T-helper 17 cell (primary cell): ENCODE measurements at regions not wholly inside any gene's neighbourhood (a gene's known extent, or its start where the extent isn't known, plus 50 kb on each side); places are given as distances from the start of the nearest gene placed in this dataset.

ENCODE experiments used
- ATAC-seq: fragments of 150-1000 bp; cut with Tn5 transposase; 2 replicates; pipeline ENCODE4 v1.10.0; 2021; ENCODE audit warnings: mild to moderate bottlenecking, moderate library complexity
- DNase-seq, 3 donors: peaks; one replicate each; pipeline versions ENCODE4 v3.0.0 to v3.0.0-alpha.2; 2020 to 2021
- H3K9me3 ChIP-seq: one replicate; pipeline ENCODE4 v1.7.0; 2013; ENCODE audit warnings: low read length, mild to moderate bottlenecking; ENCODE audit not compliant: control insufficient read depth, poor library complexity, severe bottlenecking
- H3K27ac Mint-ChIP-seq: one replicate; pipeline ENCODE4 v1.8.0; 2022; ENCODE audit warnings: mild to moderate bottlenecking, moderate library complexity, mixed read lengths
- H3K27me3 Mint-ChIP-seq: one replicate; pipeline ENCODE4 v1.8.0; 2022; ENCODE audit warnings: mixed read lengths
- H3K36me3 Mint-ChIP-seq: one replicate; pipeline ENCODE4 v1.8.0; 2022; ENCODE audit warnings: low read depth, mixed read lengths
- H3K4me1 Mint-ChIP-seq: one replicate; pipeline ENCODE4 v1.8.0; 2022; ENCODE audit warnings: mild to moderate bottlenecking, mixed read lengths
- H3K4me3 Mint-ChIP-seq: one replicate; pipeline ENCODE4 v1.8.0; 2022; ENCODE audit warnings: mild to moderate bottlenecking, moderate library complexity, mixed read lengths

DNA sequence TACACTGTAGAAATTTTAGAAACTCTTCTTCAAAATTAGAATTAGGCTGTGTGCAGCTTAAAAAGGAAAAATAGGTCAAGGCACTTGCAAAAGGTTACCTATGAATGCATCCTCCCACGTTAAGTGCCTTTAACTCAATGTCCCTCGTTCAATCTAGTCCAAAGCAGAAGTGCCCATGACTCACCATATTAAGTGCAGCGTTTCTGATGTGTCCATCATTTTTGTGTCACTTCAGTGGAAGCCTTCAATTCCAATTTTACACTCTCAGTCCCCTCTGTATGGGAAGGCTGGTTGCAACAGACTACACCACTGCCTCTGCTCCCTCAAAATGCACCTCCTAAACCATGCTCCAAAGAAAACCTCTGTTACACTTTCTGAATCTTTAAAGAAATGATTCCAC is 53.4 kb downstream of the FOXB1 start:
- peaks cover 46% of the 10 kb centered on the region for H3K27me3 Mint-ChIP-seq

DNA sequence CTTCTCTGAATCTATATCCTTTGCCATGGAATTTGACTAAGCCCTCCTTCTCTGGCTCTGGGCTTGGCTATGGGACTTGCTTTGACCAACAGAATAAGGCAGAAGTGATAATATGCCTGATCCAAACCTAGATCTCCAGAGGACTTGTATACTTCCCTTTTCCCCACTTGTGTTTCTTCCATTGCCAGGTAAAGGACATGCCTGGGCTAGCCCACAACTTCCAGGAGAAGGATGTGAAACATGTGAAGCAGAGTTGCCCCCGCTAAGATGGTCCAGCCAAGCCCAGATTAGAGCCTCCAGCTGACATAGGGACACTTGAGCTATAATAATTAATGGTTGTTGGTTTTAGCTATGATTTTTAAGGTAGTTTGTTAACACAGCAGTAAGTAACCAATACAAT is 55.1 kb downstream of the FOXB1 start:
- ATAC-seq, result no peak
- H3K27me3 Mint-ChIP-seq, result peaks cover 39% of the 10 kb centered on the region

More for the DNA sequence above, 53.4 kb downstream of the FOXB1 start:
- no peak overlapping the region for H3K4me3 Mint-ChIP-seq
- ATAC-seq, result no peak
- H3K27ac Mint-ChIP-seq, result no peak overlapping the region
- no peak for DNase-seq
- no peaks in the 10 kb centered on the region for H3K4me1 Mint-ChIP-seq
- H3K36me3 Mint-ChIP-seq, result no peaks in the 10 kb centered on the region
- peaks cover 5% of the 10 kb centered on the region for H3K9me3 ChIP-seq

DNA sequence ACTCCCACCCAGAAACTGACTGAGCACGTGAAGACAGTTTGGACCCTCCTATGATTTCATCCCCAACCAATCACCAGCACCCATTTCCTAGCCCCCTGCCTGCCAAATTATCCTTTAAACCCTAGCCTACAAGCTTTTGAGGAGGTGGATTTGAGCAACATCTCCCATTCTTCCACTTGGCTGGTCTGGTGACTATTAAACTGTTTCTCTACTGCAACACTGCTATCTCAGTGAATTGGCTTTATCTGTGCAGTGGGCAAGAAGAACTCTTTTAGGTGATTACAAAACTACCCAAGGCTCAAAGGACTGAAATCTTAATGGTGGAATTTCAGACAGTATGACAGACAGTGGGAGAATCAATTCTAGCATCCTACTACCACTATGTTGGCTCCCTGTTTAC is 57.6 kb downstream of the FOXB1 start:
- H3K27ac Mint-ChIP-seq, result no peak overlapping the region

More for the DNA sequence above, 55.1 kb downstream of the FOXB1 start:
- Mint-ChIP-seq H3K27ac (no peak overlapping the region), H3K4me3 (no peak overlapping the region), H3K36me3 (no peaks in the 10 kb centered on the region), H3K4me1 (no peaks in the 10 kb centered on the region)
- no peak for DNase-seq
- H3K9me3 ChIP-seq, result peaks cover 5% of the 10 kb centered on the region

DNA sequence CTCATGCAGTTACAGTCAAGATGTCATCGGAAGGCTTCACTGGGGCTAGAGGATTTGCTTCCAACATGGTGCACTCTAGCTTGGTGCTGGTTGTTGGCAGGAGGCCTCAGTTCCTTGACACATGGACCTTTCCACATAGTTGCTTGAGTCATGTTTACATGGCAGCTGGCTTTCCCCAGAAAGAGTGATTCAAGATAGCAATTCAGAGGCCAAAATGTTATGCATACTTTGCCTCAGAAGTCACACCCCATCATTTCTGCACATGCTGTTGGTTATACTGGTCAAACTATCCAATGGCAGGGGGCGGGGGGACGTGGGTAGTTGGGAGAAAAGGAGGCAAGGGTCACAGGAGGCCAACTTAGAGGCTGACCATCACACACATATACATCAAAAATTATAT is 58.7 kb downstream of the FOXB1 start:
- Mint-ChIP-seq H3K36me3 (no peaks in the 10 kb centered on the region), H3K4me3 (no peak overlapping the region), H3K27ac (no peak overlapping the region), H3K27me3 (peaks cover 35% of the 10 kb centered on the region), H3K4me1 (peaks cover under 1% of the 10 kb centered on the region)
- ATAC-seq (no peak), DNase-seq (no peak)
- peaks cover 5% of the 10 kb centered on the region for H3K9me3 ChIP-seq

More for the DNA sequence above, 57.6 kb downstream of the FOXB1 start:
- ATAC-seq (no peak), DNase-seq (no peak)
- no peaks in the 10 kb centered on the region for H3K36me3 Mint-ChIP-seq
- peaks cover 5% of the 10 kb centered on the region for H3K9me3 ChIP-seq
- H3K4me3 Mint-ChIP-seq, result no peak overlapping the region
- H3K27me3 Mint-ChIP-seq, result peaks cover 36% of the 10 kb centered on the region
- H3K4me1 Mint-ChIP-seq, result no peaks in the 10 kb centered on the region

DNA sequence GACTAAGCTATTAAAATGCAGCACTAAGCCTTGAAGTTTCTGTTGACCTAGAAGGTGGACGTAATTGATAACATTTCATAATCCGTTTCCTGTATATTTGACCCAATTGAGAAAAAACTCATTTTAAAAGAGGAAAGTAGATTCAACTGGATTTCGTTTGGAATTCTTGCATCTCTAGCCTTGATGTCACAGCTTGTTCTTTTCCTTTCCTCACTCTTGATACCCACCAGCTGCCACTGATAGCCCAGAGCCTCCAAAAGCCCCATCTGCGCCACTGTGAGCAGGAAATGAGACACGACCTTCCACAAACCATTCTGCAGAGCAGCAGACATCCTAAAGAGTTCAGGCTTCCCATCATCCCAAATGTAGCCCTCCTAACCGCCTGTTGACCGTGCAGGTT is 61.8 kb downstream of the FOXB1 start:
- ATAC-seq, result no peak
- H3K4me1 Mint-ChIP-seq, result peaks cover 2% of the 10 kb centered on the region
- no peaks in the 10 kb centered on the region for H3K36me3 Mint-ChIP-seq
- H3K4me3 Mint-ChIP-seq, result no peak overlapping the region
- H3K9me3 ChIP-seq, result peaks cover 5% of the 10 kb centered on the region
- H3K27me3 Mint-ChIP-seq, result peaks cover 48% of the 10 kb centered on the region
- DNase-seq, result no peak
- H3K27ac Mint-ChIP-seq, result no peak overlapping the region

DNA sequence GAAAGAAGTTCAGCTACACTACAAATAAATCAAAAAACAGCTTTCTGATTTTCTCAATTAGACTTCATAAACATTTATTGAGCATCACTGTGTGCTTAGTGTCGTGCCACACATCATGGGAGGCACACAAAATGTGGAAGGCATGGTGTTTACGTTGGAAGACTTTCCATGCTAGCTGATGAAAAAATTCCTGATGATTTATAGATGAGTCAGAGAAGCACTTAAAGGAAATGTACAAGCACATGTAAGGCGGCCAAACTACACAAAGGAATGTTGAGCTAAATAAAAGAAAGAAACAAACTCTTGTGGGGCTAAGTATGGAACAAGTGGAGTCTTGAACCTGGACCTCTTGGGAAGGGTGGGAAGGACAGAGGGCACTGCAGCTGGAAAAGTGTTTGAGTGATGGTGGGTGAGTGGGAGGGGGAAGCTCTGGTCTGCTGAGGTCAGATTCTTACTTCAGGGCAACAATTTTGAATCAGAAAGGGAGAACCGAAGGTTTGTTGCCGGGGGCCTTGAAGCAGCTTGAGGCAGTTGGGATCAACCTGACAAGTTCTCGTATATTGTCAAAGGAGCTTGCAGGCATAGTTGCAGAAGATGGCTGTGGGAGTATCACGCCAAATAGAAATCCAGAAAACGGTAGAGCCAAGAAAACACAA is 66.9 kb downstream of the FOXB1 start:
- H3K9me3 ChIP-seq, result no peaks in the 10 kb centered on the region
- DNase-seq (no peak), ATAC-seq (no peak)
- Mint-ChIP-seq H3K36me3 (no peaks in the 10 kb centered on the region), H3K27me3 (peaks cover 37% of the 10 kb centered on the region), H3K27ac (no peak overlapping the region), H3K4me3 (no peak overlapping the region), H3K4me1 (peaks cover 5% of the 10 kb centered on the region)

- Mint-ChIP-seq H3K36me3 (no peaks in the 10 kb centered on the region), H3K27ac (no peak overlapping the region), H3K27me3 (peaks cover 35% of the 10 kb centered on the region), H3K4me1 (peaks cover 3% of the 10 kb centered on the region), H3K4me3 (no peak overlapping the region)
- H3K9me3 ChIP-seq, result no peaks in the 10 kb centered on the region
- DNase-seq (no peak), ATAC-seq (no peak)
Observed at GRCh38 chr15:60072826-60073465, 68.8 kb downstream of the FOXB1 start.

DNA sequence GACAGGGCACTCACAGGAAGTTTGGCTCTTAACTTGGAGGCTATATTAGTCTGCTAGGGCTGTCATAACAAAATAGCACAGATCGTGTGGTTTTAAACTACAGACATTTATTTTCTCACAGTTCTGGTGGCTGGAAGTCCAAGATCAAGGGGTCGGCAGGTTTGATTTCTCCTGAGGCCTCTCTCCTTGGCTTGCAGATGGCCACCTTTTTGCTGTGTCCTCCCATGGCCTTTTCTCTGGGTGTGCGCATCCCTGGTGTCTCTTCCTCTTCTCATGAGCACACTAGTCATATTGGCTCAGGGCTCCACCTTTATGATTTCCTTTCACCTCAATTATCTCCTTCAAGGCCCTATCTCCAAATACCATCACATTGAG is 69.3 kb downstream of the FOXB1 start:
- Mint-ChIP-seq H3K36me3 (no peaks in the 10 kb centered on the region), H3K4me1 (peaks cover 3% of the 10 kb centered on the region), H3K27ac (no peak overlapping the region), H3K27me3 (peaks cover 30% of the 10 kb centered on the region), H3K4me3 (no peak overlapping the region)
- no peak for ATAC-seq
- no peak for DNase-seq
- H3K9me3 ChIP-seq, result no peaks in the 10 kb centered on the region

GRCh38 chr15:60074181-60074885 is 70.2 kb downstream of the FOXB1 start:
- H3K27me3 Mint-ChIP-seq, result peaks cover 22% of the 10 kb centered on the region
- H3K36me3 Mint-ChIP-seq, result no peaks in the 10 kb centered on the region
- DNase-seq, result no peak
- H3K9me3 ChIP-seq, result no peaks in the 10 kb centered on the region
- no peak for ATAC-seq
- peaks cover 3% of the 10 kb centered on the region for H3K4me1 Mint-ChIP-seq
- no peak overlapping the region for H3K27ac Mint-ChIP-seq
- H3K4me3 Mint-ChIP-seq, result no peak overlapping the region

GRCh38 chr15:60076045-60076444 is 71.9 kb downstream of the FOXB1 start:
- H3K9me3 ChIP-seq, result no peaks in the 10 kb centered on the region
- peaks cover 3% of the 10 kb centered on the region for H3K4me1 Mint-ChIP-seq
- H3K27me3 Mint-ChIP-seq, result peaks cover 18% of the 10 kb centered on the region
- peaks cover 2% of the 10 kb centered on the region for H3K36me3 Mint-ChIP-seq
- ATAC-seq, result no peak
- H3K27ac Mint-ChIP-seq, result no peak overlapping the region
- no peak overlapping the region for H3K4me3 Mint-ChIP-seq
- no peak for DNase-seq

- no peak overlapping the region for H3K27ac Mint-ChIP-seq
- peaks cover 2% of the 10 kb centered on the region for H3K36me3 Mint-ChIP-seq
- H3K27me3 Mint-ChIP-seq, result peaks cover 18% of the 10 kb centered on the region
- DNase-seq (no peak), ATAC-seq (no peak)
- peaks cover 3% of the 10 kb centered on the region for H3K4me1 Mint-ChIP-seq
- H3K9me3 ChIP-seq, result no peaks in the 10 kb centered on the region
- no peak overlapping the region for H3K4me3 Mint-ChIP-seq
Observed at GRCh38 chr15:60076582-60077276, 72.6 kb downstream of the FOXB1 start.

DNA sequence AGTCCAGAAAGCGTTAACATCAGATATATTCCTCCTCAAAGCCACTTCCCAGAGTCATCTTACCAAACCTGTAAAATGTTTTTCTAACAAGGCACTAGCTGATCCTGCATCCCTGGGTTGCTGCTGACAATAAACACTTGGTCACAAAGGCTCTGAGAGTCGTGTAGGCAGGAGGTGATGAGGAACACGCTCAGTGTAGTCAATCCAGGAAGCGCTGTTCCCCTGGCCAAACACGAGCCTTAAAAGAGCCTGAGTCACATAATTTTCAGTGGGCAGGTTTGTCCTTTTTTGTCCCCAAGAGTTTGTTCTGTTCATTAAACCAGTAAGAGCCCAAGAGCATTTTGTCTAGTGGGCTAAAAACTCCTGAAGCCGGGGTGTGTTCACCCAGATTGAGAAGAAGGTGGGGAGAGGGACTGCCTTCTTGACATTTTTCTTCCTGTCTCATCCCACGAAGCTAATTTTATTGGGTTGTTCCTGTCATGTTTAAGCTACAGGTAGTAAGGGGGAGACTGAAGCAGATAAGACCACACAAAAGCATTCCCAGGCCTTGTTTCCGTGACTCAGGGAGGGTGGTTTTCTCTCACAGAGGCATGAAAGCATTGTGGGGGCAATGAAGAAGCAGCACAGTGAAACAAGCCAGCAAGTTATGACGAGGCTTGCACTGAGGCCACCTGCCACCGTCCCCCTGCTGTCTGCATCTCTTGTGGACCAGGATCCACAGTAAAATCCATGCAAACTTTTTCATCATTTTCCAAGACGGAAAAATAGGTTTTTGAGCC is 73.7 kb downstream of the FOXB1 start:
- peaks cover 28% of the 10 kb centered on the region for H3K27me3 Mint-ChIP-seq
- no peak overlapping the region for H3K27ac Mint-ChIP-seq
- ATAC-seq (no peak), DNase-seq (no peak)
- peaks cover 3% of the 10 kb centered on the region for H3K4me1 Mint-ChIP-seq
- H3K9me3 ChIP-seq, result no peaks in the 10 kb centered on the region
- no peak overlapping the region for H3K4me3 Mint-ChIP-seq
- peaks cover 2% of the 10 kb centered on the region for H3K36me3 Mint-ChIP-seq

DNA sequence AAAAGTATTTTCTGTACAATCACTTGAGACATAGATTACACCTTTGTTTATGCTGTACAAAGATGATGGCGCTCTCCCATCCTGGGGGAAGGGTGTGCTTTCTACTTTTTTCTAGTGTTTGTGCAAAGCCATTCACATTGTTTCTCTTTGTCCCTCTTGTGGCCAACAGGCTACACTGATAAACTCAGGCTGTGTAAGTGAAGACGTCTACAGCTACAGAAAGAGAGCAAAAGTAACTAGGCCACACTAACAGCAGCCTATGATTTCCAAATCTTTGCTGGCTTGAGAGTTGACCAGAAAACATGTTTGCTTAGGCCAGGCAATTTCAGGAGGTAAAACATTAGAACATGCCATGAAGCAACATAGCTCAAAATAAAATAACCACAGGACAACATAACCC is 75.1 kb downstream of the FOXB1 start:
- no peak overlapping the region for H3K4me3 Mint-ChIP-seq
- no peak for DNase-seq

More for the DNA sequence above, 75.1 kb downstream of the FOXB1 start:
- peaks cover 3% of the 10 kb centered on the region for H3K4me1 Mint-ChIP-seq
- peaks cover 2% of the 10 kb centered on the region for H3K36me3 Mint-ChIP-seq
- no peaks in the 10 kb centered on the region for H3K9me3 ChIP-seq
- no peak for ATAC-seq
- H3K27me3 Mint-ChIP-seq, result peaks cover 28% of the 10 kb centered on the region
- no peak overlapping the region for H3K27ac Mint-ChIP-seq
